ENCODE measurements at regions not wholly inside any gene's neighbourhood (a gene's known extent, or its start where the extent isn't known, plus 50 kb on each side); places are given as distances from the start of the nearest gene placed in this dataset.
"Not testable (repeated sequence)": the region's sequence is repeated elsewhere in the genome, so short reads cannot be mapped to it uniquely, and the experiment has no call there.

DNA sequence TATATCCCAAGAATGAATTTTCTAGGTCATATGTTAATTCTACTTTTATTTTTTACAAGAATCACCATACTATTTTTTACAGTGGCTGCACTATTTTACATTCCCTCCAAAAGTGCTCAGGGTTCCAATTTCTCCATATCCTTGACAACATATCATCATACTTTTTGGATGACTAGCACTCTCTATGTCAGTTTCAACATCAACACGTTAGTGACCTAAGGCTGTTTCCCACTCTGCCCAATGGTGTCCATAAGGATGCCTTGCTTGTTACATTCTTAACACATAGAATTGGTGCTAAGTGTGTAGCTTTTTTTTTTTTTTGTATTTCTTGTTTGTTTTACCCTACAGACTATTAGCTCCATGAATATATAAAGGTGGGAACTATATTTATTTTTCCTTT lies 175.4 kb downstream of the PCDH10 start:
- DNase-seq (no peak), ATAC-seq (no peak)

DNA sequence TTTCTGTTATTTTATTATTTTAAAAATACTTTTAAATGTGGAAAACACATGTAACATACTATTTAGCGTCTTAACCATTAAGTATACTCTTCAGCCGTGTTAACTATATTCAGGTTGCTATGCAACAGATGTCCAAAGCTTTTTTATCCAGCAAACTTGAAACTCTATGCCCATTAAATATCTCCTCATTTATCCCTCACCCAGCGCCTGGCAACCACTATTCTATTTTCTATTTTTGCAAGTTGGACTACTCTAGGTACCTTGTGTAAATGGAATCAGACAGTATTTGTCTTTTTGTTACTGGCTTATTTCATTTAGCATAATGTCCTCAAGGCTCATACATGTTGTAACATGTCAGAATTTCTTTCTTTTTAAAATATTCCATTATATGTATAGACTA lies 174.6 kb downstream of the PCDH10 start:
- ATAC-seq (no peak), DNase-seq (no peak)

GRCh38 chr4:133320576-133321170 lies 171.6 kb downstream of the PCDH10 start:
- no peak for DNase-seq

GRCh38 chr4:133316909-133317308 lies 167.8 kb downstream of the PCDH10 start:
- DNase-seq (no peak), ATAC-seq (no peak)

More at GRCh38 chr4:133320576-133321170, 171.6 kb downstream of the PCDH10 start:
- no peak for ATAC-seq

GRCh38 chr4:133314991-133315390 lies 165.9 kb downstream of the PCDH10 start:
- ATAC-seq (no peak), DNase-seq (no peak)

DNA sequence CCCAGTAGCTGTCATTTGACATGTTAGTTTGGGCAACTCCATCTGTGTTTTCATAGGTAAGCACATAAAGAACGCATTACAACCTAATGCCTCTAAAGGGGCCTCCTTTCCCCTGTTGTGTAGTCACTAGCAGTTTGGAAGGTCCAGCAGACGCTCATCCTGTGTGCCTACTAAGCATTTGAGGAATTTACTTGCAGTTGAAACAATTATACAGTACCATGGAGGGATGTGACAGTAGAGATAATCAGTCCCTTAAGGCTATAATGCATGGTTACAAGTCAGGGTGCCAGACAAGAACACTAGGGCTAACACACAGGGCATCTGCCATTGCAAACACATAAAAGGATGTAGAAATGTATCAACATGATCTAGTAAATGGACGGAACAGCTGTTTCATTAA lies 138.3 kb downstream of the PCDH10 start:
- DNase-seq: no peak
- ATAC-seq: no peak

DNA sequence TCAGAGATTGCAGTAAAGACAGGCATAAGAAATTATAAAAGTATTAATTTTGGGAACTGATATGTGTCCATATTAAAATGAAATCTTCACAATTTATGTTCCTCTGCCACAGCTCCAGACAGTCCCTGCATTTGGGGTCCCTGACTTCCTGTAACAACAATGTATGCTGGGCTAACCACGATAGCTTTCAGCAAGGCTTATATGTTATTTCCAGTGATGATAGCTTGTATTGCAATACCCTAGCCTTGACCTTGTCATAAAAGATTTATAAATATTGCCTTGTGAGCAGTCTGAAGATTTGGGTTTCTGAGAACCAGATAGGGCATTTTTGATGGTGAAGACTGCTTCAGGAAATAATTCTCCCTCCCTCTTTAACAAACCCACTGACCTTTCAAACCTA lies 129.5 kb downstream of the PCDH10 start:
- ATAC-seq: no peak
- no peak for DNase-seq

DNA sequence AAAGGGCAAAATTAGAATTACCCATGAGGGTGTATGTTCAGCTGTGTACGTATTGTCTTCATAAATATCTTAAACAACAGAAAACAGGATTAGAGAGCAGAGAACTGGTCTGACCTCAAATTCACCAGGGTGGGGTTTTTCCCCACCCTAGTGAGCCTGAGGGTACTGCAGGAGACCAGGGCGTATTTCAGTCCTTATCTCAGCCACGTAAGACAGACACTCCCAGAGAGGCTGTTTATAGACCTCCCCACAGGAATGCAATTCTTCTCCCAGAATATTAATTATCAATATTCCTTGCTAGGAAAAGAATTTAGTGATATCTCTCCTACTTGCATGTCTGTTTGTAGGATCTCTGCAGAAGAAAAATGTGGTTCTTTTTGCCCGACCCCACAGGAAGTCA lies 128.8 kb downstream of the PCDH10 start:
- ATAC-seq, DNase-seq: not testable (repeated sequence)

DNA sequence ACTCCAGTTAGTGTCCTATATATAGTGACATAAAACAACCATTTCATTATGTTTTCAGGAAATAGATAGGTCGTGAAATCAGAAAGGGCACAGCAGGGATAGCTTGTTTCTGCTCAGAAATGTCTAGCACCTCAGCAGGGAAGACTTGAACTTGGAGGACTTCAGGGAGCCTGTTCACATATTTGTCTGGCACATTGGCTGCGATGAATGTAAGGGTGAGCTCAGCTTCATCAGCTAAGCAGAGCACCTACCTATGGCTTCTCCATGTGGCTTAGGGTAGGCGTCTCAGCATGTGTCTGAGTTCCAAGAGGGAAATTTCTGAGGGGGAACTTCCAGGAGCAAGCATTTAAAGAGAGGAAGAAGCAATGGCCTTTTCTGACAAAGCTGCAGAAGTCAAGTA lies 126.2 kb downstream of the PCDH10 start:
- ATAC-seq: no peak

GRCh38 chr4:133273401-133273800 lies 124.3 kb downstream of the PCDH10 start:
- DNase-seq: no peak
- no peak for ATAC-seq

More for the DNA sequence above, 126.2 kb downstream of the PCDH10 start:
- DNase-seq: no peak

DNA sequence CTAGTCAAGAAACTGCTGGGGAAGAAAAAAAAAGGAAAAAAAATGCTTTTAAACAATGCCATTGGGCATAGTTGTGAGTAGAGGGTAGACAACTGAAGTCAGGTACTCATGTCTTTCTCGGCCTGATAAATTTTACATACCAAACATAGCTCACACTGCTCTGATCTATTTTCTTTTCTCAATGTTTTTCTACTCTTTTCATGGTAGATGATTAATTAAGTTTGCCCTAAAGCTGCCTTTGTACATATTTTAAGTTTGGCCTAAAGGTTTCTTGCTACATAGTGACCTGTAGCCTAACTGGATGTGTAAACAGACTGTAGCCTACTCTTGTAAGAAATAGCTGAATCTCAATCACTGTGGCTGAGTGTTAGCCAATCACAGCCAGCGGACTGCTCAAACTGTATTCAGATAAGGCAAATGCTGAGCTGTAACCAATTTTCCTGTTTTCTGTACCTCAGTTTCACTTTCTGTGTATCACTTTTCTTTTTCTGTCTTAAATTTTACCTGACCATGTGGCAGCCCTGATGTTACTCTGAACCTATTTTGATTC lies 121.0 kb downstream of the PCDH10 start:
- DNase-seq (no peak), ATAC-seq (no peak)

GRCh38 chr4:133268205-133268604 lies 119.1 kb downstream of the PCDH10 start:
- ATAC-seq (no peak), DNase-seq (no peak)

DNA sequence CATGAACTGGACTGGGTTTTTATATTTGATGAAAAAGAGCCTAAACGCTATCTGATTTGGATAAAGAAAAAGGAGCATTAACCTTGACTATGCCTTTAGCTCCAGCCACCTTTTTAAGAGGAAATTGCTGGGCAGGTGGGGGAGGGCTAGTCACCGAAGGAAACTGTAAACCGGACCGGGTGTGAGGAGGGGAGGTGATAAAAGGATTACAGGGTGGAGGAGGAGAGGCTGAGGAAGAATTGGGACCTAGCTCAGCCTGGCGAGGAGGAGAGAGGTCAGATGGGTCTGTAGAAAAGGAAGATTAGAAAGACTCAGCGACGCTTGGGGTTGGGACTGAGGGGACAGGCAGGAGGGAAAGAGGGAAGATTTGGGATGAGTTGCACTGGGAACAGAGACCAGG lies 118.4 kb downstream of the PCDH10 start:
- not testable (repeated sequence) for DNase-seq, ATAC-seq

DNA sequence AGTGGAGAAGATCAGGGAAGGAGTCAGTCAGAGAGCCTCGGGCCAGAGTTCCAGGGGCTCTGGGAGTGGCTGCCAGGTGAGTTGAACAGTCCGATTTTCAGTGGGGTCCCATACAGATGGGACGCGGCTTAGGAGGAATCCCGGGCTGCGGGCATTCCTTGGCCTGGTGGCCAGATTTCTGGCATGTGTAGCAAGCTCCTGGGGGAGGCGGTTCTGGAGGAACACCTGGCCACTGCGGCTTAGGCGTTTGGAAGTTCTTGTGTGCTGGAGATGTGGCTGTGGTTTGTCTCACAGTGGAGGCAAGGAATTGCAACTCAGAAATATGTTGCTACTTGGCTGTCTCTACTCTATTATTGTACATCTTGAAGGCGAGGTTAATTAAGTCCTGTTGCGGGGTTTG lies 117.9 kb downstream of the PCDH10 start:
- ATAC-seq, DNase-seq: not testable (repeated sequence)

GRCh38 chr4:133264251-133264650 lies 115.2 kb downstream of the PCDH10 start:
- DNase-seq, ATAC-seq: not testable (repeated sequence)

GRCh38 chr4:133263104-133263503 lies 114.0 kb downstream of the PCDH10 start:
- ATAC-seq (no peak), DNase-seq (no peak)

DNA sequence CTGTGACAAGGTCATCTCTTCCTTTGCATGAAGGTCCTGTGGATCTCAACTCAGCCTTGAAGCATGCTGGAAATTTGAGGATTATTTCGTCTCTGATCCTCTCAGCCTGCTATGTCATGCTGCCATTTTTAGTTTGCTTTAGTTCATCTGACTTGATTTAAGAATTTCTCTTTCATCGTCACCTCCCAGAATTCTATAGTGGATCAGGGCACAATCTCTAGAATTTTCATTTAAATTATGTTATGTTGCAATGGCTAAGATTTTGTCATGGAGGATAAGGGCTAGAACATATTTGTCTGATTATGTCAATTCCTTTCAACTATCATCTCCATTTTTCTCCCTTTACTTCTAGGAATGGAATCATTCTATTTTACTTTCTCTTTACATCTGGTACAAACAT lies 98.8 kb downstream of the PCDH10 start:
- DNase-seq: no peak
- ATAC-seq: no peak

GRCh38 chr4:133245226-133245625 lies 96.1 kb downstream of the PCDH10 start:
- ATAC-seq: no peak
- no peak for DNase-seq
